C4-2B (cell line): ENCODE measurements at regions not wholly inside any gene's neighbourhood (a gene's known extent, or its start where the extent isn't known, plus 50 kb on each side); places are given as distances from the start of the nearest gene placed in this dataset.

ENCODE experiments used
- H3K27ac ChIP-seq: fragments of 450-650 bp; 2 replicates; pipeline ENCODE4 v1.5.1; 2017
- CTCF ChIP-seq: fragments of 450-650 bp; conservative IDR thresholded peaks from 2 replicates; pipeline ENCODE4 v1.5.1; 2017; ENCODE audit warnings: mild to moderate bottlenecking
- ZFX ChIP-seq: fragments of 450-650 bp; IDR thresholded peaks from 2 replicates; pipeline ENCODE4 v1.6.1; 2017

- no peak overlapping the region for H3K27ac ChIP-seq
- TF ChIP-seq ZFX (no peak), CTCF (no peak)
These were observed 338.2 kb upstream of the B3GALT2 start for GRCh38 chr1:193524616-193525015.

GRCh38 chr1:193524021-193524420 is 337.6 kb upstream of the B3GALT2 start:
- no peak overlapping the region for H3K27ac ChIP-seq

GRCh38 chr1:193520472-193520871 is 334.1 kb upstream of the B3GALT2 start:
- H3K27ac ChIP-seq = no peak overlapping the region
- TF ChIP-seq ZFX (no peak), CTCF (no peak)

More at GRCh38 chr1:193524021-193524420, 337.6 kb upstream of the B3GALT2 start:
- TF ChIP-seq ZFX (no peak), CTCF (no peak)

DNA sequence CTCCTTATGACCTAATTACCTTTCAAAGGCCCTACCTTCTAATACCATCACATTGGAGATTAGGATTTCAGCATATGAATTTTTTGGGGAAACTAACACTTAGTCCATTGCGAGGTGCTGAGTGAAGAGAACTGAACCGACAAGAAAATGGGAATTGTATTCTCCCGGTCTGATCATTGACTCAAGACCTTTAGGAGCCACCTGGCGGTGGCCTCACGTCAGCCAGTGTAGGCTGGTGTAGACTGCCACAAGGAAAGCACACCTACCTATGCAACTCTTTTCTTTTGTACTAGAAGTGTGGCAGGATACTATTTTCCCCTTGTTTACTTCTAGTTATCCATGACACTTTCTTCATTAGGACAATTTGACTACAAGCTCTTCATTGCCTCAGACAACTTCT is 333.5 kb upstream of the B3GALT2 start:
- TF ChIP-seq ZFX (no peak), CTCF (peak; percentile 57)
- no peak overlapping the region for H3K27ac ChIP-seq

GRCh38 chr1:193516755-193517388 is 330.5 kb upstream of the B3GALT2 start:
- H3K27ac ChIP-seq = no peak overlapping the region
- TF ChIP-seq ZFX = no peak
- no peak for TF ChIP-seq CTCF

DNA sequence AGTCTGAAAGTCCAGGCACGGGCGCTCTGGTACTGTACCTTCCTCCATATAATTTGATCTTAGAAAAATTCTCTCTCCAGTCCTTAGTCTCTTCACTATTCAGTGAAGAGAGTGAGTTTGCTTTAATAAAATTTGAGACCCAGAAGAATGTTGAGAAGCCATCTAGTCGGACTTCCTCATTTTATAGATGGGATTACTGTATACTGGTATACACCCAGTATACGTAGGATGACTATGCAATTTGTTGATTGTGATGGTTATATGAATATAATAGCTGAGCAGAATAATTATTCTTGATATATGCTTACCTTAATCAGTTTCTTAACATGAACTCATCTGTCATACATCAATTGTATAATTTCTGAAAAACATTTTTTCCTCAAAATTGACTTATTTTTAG is 328.0 kb upstream of the B3GALT2 start:
- no peak overlapping the region for H3K27ac ChIP-seq
- no peak for TF ChIP-seq ZFX
- no peak for TF ChIP-seq CTCF

DNA sequence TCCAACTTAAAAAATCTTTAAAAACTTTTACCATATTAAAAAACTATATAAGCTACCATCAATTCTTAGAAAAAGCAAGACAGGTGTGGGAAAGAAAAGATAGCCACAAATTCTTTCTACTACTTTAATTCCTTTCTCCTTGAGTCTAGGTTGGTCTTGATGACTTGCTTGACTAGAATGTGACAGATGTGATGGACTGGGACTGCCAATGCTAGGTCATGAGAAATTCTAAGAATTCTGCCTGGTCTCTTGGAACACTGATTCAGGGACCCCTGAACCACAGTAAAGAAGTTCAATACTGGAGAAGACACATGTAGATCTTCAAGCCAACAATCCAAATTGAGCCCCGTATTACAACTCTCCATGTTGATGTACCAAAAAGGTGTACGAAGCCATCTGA is 326.6 kb upstream of the B3GALT2 start:
- no peak overlapping the region for H3K27ac ChIP-seq
- no peak for TF ChIP-seq CTCF
- TF ChIP-seq ZFX = no peak
